Loucy (cell line): ENCODE measurements at regions not wholly inside any gene's neighbourhood (a gene's known extent, or its start where the extent isn't known, plus 50 kb on each side); places are given as distances from the start of the nearest gene placed in this dataset.

Experiments
- CTCF ChIP-seq: fragments of 200-600 bp; sonication (generic); conservative IDR thresholded peaks from 2 replicates; pipeline ENCODE4 v1.5.1; 2014; ENCODE audit warnings: mild to moderate bottlenecking, antibody characterized with exemption, low read length
- EZH2phosphoT487 ChIP-seq: fragments of 200-600 bp; IDR thresholded peaks from 2 replicates; pipeline ENCODE4 v1.6.1; 2018; ENCODE audit warnings: antibody characterized with exemption, mild to moderate bottlenecking, moderate library complexity, borderline replicate concordance

GRCh38 chr11:130637566-130637965, 189.1 kb downstream of the ADAMTS15 start:
- TF ChIP-seq CTCF = no peak
- no peak for TF ChIP-seq EZH2phosphoT487
